Activated CD4-positive, CD25-positive, alpha-beta regulatory T cell treated with anti-CD3 and anti-CD28 coated beads, Interleukin-2, amount 50 U/mL, for 24 hours (primary cell): ENCODE measurements at regions not wholly inside any gene's neighbourhood (a gene's known extent, or its start where the extent isn't known, plus 50 kb on each side); places are given as distances from the start of the nearest gene placed in this dataset.
A peak's percentile ranks its signal among the peaks of the same experiment; 100 is the strongest.
"Not testable (repeated sequence)": the region's sequence is repeated elsewhere in the genome, so short reads cannot be mapped to it uniquely, and the experiment has no call there.

ENCODE experiments used
- ATAC-seq, 2 donors: fragments of 150-1000 bp; cut with Tn5 transposase; one replicate each; pipeline ENCODE4 v1.10.0; 2021; ENCODE audit warnings: mild to moderate bottlenecking in 1 of 2, moderate library complexity in 1 of 2

DNA sequence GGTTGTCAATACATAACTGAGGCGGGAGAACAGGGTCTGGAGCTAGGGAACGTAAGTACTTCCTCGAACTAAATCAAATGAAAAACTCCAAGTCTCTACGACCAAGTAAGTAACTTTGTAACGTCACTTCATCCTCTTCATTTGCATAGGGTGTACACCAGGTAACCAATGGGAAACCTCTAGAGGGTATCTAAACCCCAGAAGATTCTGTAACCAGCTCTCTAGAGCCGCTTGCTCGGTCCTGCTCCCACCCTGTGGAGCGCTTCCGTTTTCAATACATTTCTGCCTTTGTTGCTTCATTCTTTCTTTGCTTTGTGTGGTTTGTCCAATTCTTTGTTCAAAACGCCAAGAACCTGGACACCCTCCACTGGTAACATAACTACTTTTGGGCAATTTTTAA is 133.5 kb upstream of the TMEM170B start:
- no peak for ATAC-seq

GRCh38 chr6:11403035-11403601 is 134.4 kb upstream of the TMEM170B start:
- no peak for ATAC-seq

DNA sequence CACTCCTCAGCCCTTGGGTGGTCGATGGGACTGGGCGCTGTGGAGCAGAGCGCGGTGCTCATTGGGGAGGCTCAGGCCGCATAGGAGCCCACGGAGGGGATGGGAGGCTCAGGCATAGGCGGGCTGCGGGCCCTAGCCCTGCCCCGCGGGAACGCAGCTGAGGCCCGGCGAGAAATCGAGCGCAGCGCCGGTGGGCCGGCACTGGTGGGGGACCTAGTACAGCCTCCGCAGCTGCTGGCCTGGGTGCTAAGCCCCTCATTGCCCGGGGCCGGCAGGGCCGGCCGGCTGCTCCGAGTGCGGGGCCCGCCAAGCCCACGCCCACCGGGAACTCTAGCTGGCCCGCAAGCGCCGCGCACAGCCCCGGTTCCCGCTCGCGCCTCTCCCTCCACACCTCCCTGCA is 135.0 kb upstream of the TMEM170B start:
- ATAC-seq, result not testable (repeated sequence)

GRCh38 chr6:11401954-11402353 is 135.6 kb upstream of the TMEM170B start:
- not testable (repeated sequence) for ATAC-seq

DNA sequence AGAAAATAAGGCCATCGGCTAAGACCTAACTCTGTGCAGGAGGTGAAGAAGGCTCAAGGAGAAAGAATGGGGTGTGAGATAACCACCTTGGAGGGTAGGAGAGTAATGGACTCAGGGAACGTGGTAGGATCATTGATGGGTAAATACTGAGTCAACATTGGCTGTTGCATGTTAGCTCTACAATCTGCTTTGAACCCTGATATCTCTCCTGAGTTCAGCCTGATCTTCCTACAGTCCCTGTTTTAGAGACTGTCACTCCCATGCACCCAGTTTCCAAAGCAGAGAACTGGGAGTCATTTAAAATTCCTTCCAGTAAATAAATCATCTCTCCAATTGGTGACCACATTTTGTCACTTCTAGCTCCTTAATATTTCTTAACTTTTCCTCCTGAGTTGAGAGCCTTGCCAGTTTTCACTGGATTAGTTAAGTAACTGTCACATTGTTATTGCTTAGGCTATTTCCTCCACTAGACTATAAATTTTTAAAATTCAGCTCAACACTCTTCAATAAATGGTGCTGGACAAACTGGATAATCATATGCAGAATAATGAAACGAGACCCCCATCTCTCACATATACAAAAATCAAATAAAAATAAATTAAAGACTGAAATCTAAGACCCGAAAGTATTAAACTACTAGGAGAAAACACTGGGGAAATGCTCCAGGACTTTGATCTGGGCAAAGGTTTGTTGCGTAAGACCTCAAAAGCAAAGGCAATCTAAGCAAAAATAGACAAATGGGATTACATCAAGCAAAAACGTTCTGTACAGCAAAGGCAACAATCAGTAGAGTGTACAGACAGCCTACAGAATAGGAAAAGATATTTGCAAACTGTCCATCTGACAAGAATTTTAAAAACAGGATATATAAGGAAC is 138.9 kb upstream of the TMEM170B start:
- no peak for ATAC-seq

GRCh38 chr6:11397622-11398450 is 139.7 kb upstream of the TMEM170B start:
- no peak for ATAC-seq

GRCh38 chr6:11396860-11397259 is 140.7 kb upstream of the TMEM170B start:
- peak in 1 of 2 donors; percentile 36 for ATAC-seq

DNA sequence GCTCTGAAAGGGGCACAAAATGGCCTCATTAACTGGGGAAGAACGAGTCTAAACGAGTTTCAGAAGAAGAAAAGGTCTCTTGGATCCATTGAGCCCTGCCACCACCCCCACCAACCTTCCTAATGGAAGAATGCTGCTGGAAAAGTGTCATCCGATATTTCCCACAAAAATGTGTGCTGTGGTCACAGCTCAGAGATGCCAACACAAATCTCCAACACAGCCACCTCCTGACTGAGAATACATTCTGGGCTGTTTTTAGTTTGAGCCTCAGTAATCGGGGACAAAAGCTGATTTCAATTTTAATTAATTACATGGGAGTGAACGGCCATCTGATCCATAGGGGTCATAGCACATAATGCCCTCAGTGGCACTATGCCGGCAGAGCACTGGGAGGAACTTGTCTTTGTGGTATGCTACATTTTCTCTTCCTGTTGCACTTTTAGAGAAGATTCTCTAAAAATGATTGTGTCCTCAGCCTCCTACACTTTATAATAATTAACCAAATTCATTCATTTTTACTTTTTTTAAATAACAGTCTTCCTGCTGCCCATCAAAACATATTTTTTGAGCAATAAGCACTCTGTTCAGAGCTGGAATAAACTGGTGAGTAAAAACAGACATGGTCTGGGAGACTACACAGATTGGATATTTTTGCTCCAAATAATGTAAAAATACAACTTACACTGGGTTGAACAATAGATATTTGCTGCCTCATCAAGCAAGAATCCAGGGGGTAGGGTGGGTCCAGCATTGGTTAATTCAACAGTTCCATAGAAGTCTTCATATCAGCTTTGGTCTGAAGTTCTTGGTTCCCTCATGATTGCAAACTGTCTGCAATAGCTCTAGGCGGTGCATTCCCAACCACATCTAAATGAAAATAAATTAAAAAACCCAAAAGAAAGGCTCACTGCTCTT is 143.6 kb upstream of the TMEM170B start:
- no peak for ATAC-seq

GRCh38 chr6:11392778-11393507 is 144.6 kb upstream of the TMEM170B start:
- ATAC-seq, result no peak

GRCh38 chr6:11391934-11392777 is 145.4 kb upstream of the TMEM170B start:
- ATAC-seq, result no peak

DNA sequence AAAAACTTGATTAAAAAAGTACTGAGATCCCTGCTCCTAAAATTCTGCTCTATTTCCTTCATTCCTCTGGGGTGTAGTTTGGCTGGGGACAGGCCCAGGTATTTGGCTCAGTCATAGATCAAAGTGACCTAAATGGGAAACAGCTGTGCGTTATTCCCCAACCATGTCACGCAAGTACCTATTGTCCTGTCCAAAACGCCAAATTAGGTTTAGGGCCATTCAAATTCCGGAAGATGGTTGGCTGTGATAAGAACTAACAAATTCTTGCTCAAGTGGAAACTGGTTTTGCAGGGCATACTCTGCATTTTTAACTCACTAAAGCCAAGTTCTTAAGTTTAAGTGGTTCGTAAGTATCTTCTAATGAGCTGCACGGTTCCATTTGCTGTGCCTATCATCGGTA is 147.6 kb upstream of the TMEM170B start:
- no peak for ATAC-seq

GRCh38 chr6:11388983-11389944 is 148.3 kb upstream of the TMEM170B start:
- no peak for ATAC-seq

DNA sequence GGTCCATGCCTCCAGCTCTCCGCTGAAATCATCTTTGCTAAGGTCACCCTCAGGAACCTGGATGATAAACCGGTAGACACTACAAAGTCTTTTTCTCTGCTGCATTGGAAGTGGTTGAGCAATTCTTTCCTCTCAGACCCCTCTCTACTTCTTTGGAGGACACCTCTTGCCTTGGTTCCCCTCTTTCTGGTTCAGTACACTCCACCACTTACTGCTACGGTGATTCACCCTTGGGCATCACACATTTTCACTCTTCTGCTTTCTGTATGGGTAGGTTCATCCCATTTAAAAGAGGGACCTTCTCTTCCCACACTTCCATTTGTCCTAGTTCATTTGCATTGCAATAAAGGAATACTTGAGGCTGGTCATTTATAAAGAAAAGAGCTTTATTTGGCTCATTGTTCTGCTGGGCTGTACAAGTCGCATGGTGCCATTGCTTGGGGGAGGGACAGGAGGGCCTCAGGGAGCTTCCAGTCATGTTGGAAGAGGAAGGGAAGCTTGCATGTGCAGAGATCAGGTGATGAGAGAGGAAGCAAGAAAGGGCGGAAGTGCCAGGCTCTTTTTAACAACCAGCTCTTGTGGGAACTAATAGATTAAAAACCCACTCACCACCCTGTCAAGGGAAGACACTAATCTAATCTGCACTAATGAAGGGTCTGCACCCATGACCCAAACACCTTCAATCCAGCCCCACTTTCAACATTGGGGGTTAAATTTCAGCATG is 149.7 kb upstream of the TMEM170B start:
- ATAC-seq, result no peak

GRCh38 chr6:11386726-11387125 is 150.8 kb upstream of the TMEM170B start:
- no peak for ATAC-seq

GRCh38 chr6:11386323-11386722 is 151.2 kb upstream of the TMEM170B start:
- ATAC-seq, result peak; percentile 51 to 55

- no peak for ATAC-seq
These were observed 152.3 kb upstream of the NEDD9 start for GRCh38 chr6:11384531-11385309.

- ATAC-seq, result peak; percentile 91 to 92
These were observed 149.5 kb upstream of the NEDD9 start for GRCh38 chr6:11381801-11382513.
